ENCODE measurements at regions not wholly inside any gene's neighbourhood (a gene's known extent, or its start where the extent isn't known, plus 50 kb on each side); places are given as distances from the start of the nearest gene placed in this dataset.

DNA sequence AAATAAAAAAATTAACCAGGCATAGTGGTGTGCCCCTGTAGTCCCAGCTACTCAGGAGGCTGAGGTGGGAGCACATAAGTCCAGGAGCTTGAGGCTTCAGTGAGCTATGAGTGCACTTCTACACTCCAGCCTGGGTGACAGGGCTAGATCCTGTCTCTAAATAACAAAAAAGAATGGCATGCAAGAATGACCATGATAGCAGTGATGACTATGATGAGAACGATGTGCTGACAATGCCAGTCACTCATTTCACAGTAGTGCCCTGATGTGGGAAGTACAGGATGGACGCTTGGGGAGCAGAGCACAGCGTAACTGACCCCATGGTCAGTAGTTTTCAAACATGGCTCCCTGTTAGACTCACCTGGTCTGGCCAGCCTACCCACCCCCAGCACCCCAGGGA lies 139.1 kb downstream of the VAPA start:
- no TSS peak for BruUV-seq (replicated peaks)
- Histone ChIP-seq H2AFZ (ENCODE audit: low read depth, low read length, poor library complexity, severe bottlenecking) (no peak overlapping the region), H3K27me3 (ENCODE audit: insufficient read depth, low read length) (peaks cover 7% of the 10 kb centered on the region), H3K79me2 (ENCODE audit: insufficient read depth, low read length) (no peaks in the 10 kb centered on the region), H3K27ac (ENCODE audit: low read depth, low read length) (no peak overlapping the region), H4K20me1 (ENCODE audit: insufficient read depth) (no peaks in the 10 kb centered on the region), H3K4me1 (ENCODE audit: control insufficient read depth in 1 of 2, insufficient read depth in 2 of 2, low read length in 2 of 2) (peaks cover 4 to 6% of the 10 kb centered on the region in 2 experiments; a peak in 2 of 4 replicates), H3K9me2 (ENCODE audit: insufficient read depth) (no peaks in the 10 kb centered on the region), H3K9me3 (ENCODE audit: control insufficient read depth in 1 of 2, insufficient read depth in 1 of 2, low read depth in 1 of 2, low read length in 2 of 2) (no peaks in the 10 kb centered on the region), H3K4me2 (ENCODE audit: low read length) (no peak overlapping the region), H3K9ac (ENCODE audit: low read length) (no peak overlapping the region), H3K36me3 (ENCODE audit: control insufficient read depth in 1 of 2, insufficient read depth in 2 of 2, low read length in 2 of 2) (no peaks in the 10 kb centered on the region), H3K4me3 (replicated peaks in 1 of 2; ENCODE audit: low read depth in 1 of 2, low read length in 2 of 2) (no peak overlapping the region)
- DNase-seq (ENCODE audit: low read depth, low spot score) (no peak), ATAC-seq (no peak)
- intact Hi-C loops (cut with micrococcal nuclease), result no loop called here
- TF ChIP-seq CBX3 (IDR thresholded peaks at IDR 0.05; ENCODE audit: low read depth) (no peak), CTCF (IDR thresholded peaks at IDR 0.05 in 2 of 3, conservative IDR thresholded peaks at IDR 0.05 in 1 of 3; ENCODE audit: borderline replicate concordance in 1 of 3, insufficient read depth in 1 of 3, low read depth in 2 of 3, low read length in 2 of 3) (no peak), EZH2 (IDR thresholded peaks at IDR 0.05) (no peak), ELF1 (IDR thresholded peaks at IDR 0.05; ENCODE audit: borderline replicate concordance, low read depth) (no peak)
- ChIA-PET RAD21 (ENCODE audit: low non-redundant PET in 1 of 2, low total read pairs in 2 of 2, uncharacterized antibody in 2 of 2, unreplicated experiment in 2 of 2) (no interaction called here), POLR2A (no interaction called here), CTCF (no interaction called here)

- POLR2A ChIA-PET, result no interaction called here
- no peak overlapping the region for H3K9ac ChIP-seq (ENCODE audit: low read length)
- no peaks in the 10 kb centered on the region; the same call in 1 of the 2 replicates for H3K27me3 ChIP-seq (ENCODE audit: insufficient read depth, low read length)
- BruUV-seq (replicated peaks), result no TSS peak
- no peak overlapping the region for H2AFZ ChIP-seq (ENCODE audit: low read depth, low read length, poor library complexity, severe bottlenecking)
- no peaks in the 10 kb centered on the region for H3K36me3 ChIP-seq (ENCODE audit: control insufficient read depth in 1 of 2, insufficient read depth in 2 of 2, low read length in 2 of 2)
- H3K9me3 ChIP-seq (ENCODE audit: control insufficient read depth in 1 of 2, insufficient read depth in 1 of 2, low read depth in 1 of 2, low read length in 2 of 2), result no peaks in the 10 kb centered on the region
- no peak overlapping the region for H3K4me3 ChIP-seq (replicated peaks in 1 of 2; ENCODE audit: low read depth in 1 of 2, low read length in 2 of 2)
- ATAC-seq (no peak), DNase-seq (ENCODE audit: low read depth, low spot score) (no peak)
- no peaks in the 10 kb centered on the region for H4K20me1 ChIP-seq (ENCODE audit: insufficient read depth)
- RAD21 ChIA-PET (ENCODE audit: low non-redundant PET in 1 of 2, low total read pairs in 2 of 2, uncharacterized antibody in 2 of 2, unreplicated experiment in 2 of 2), result no interaction called here
- CTCF ChIA-PET, result no interaction called here
- intact Hi-C loops (cut with micrococcal nuclease), result no loop called here
- TF ChIP-seq ATF3 (IDR thresholded peaks at IDR 0.05) (no peak), JUND (IDR thresholded peaks at IDR 0.05) (no peak), TCF7L2 (IDR thresholded peaks at IDR 0.05; ENCODE audit: borderline replicate concordance, extremely low read depth, insufficient read depth, insufficient read length) (no peak)
- no peaks in the 10 kb centered on the region for H3K9me2 ChIP-seq (ENCODE audit: insufficient read depth)
- H3K4me2 ChIP-seq (ENCODE audit: low read length), result no peak overlapping the region
- peaks cover 4 to 10% of the 10 kb centered on the region in 2 experiments; a peak in 2 of 4 replicates for H3K4me1 ChIP-seq (ENCODE audit: control insufficient read depth in 1 of 2, insufficient read depth in 2 of 2, low read length in 2 of 2)
- no peak overlapping the region for H3K27ac ChIP-seq (ENCODE audit: low read depth, low read length)
- no peaks in the 10 kb centered on the region for H3K79me2 ChIP-seq (ENCODE audit: insufficient read depth, low read length)
These were observed 140.0 kb downstream of the VAPA start for GRCh38 chr18:10053861-10054260.

All from HCT116 (cell line).